ENCODE measurements at regions not wholly inside any gene's neighbourhood (a gene's known extent, or its start where the extent isn't known, plus 50 kb on each side); places are given as distances from the start of the nearest gene placed in this dataset.

GRCh38 chr20:34177052-34177451, 64.2 kb upstream of the ASIP start:
- DNase-seq (no peak), ATAC-seq (ENCODE audit: insufficient read depth, low FRiP score) (no peak)
- TF ChIP-seq CTCF (IDR thresholded peaks at IDR 0.05; ENCODE audit: control extremely low read depth, extremely low read depth) = no peak
- H3K9me3 ChIP-seq (ENCODE audit: control insufficient read depth in 4 of 4, insufficient read depth in 3 of 4, low read length in 3 of 4) = no peaks in the 10 kb centered on the region
- H3K27ac ChIP-seq (ENCODE audit: low read depth in 1 of 2, low read length in 1 of 2) = no peak overlapping the region
- H3K4me3 ChIP-seq = no peak overlapping the region
- H3K36me3 ChIP-seq (ENCODE audit: control insufficient read depth in 4 of 4, insufficient read depth in 4 of 4, low read length in 4 of 4) = no peaks in the 10 kb centered on the region
- H3K27me3 ChIP-seq (ENCODE audit: control insufficient read depth in 3 of 3, insufficient read depth in 3 of 3, low read length in 2 of 3) = no peaks in the 10 kb centered on the region
- H3K9ac ChIP-seq (ENCODE audit: insufficient read depth in 1 of 2, low read length in 2 of 2) = no peak overlapping the region
- 89 to 100% methylated on average over 3 of the region's 3 CpGs for WGBS, 2 donors
- H3K4me1 ChIP-seq (ENCODE audit: control insufficient read depth in 5 of 5, insufficient read depth in 5 of 5, low read length in 5 of 5) = no peaks in the 10 kb centered on the region

GRCh38 chr20:34179637-34180360, 61.4 kb upstream of the ASIP start:
- 72 to 82% methylated on average over 8 of the region's 8 CpGs for WGBS, 2 donors

GRCh38 chr20:34180460-34181120, 60.6 kb upstream of the ASIP start:
- DNase-seq = no peak
- H3K36me3 ChIP-seq (ENCODE audit: control insufficient read depth in 4 of 4, insufficient read depth in 4 of 4, low read length in 4 of 4) = no peaks in the 10 kb centered on the region
- H3K4me3 ChIP-seq = no peak overlapping the region
- 95 to 98% methylated on average over 14 of the region's 14 CpGs for WGBS, 2 donors
- TF ChIP-seq CTCF (IDR thresholded peaks at IDR 0.05; ENCODE audit: control extremely low read depth, extremely low read depth) = no peak
- no peaks in the 10 kb centered on the region for H3K4me1 ChIP-seq (ENCODE audit: control insufficient read depth in 5 of 5, insufficient read depth in 5 of 5, low read length in 5 of 5)
- no peaks in the 10 kb centered on the region for H3K27me3 ChIP-seq (ENCODE audit: control insufficient read depth in 3 of 3, insufficient read depth in 3 of 3, low read length in 2 of 3)
- no peak for ATAC-seq (ENCODE audit: insufficient read depth, low FRiP score)
- H3K27ac ChIP-seq (ENCODE audit: low read depth in 1 of 2, low read length in 1 of 2) = no peak overlapping the region
- H3K9ac ChIP-seq (ENCODE audit: insufficient read depth in 1 of 2, low read length in 2 of 2) = no peak overlapping the region
- H3K9me3 ChIP-seq (ENCODE audit: control insufficient read depth in 4 of 4, insufficient read depth in 3 of 4, low read length in 3 of 4) = no peaks in the 10 kb centered on the region

More at GRCh38 chr20:34179637-34180360, 61.4 kb upstream of the ASIP start:
- no peak for DNase-seq
- Histone ChIP-seq H3K4me3 (no peak overlapping the region), H3K9ac (ENCODE audit: insufficient read depth in 1 of 2, low read length in 2 of 2) (no peak overlapping the region), H3K9me3 (ENCODE audit: control insufficient read depth in 4 of 4, insufficient read depth in 3 of 4, low read length in 3 of 4) (no peaks in the 10 kb centered on the region), H3K27me3 (ENCODE audit: control insufficient read depth in 3 of 3, insufficient read depth in 3 of 3, low read length in 2 of 3) (no peaks in the 10 kb centered on the region), H3K4me1 (ENCODE audit: control insufficient read depth in 5 of 5, insufficient read depth in 5 of 5, low read length in 5 of 5) (no peaks in the 10 kb centered on the region), H3K36me3 (ENCODE audit: control insufficient read depth in 4 of 4, insufficient read depth in 4 of 4, low read length in 4 of 4) (no peaks in the 10 kb centered on the region), H3K27ac (ENCODE audit: low read depth in 1 of 2, low read length in 1 of 2) (no peak overlapping the region)
- no peak for TF ChIP-seq CTCF (IDR thresholded peaks at IDR 0.05; ENCODE audit: control extremely low read depth, extremely low read depth)
- ATAC-seq (ENCODE audit: insufficient read depth, low FRiP score) = no peak
